IMR-90 (cell line): ENCODE measurements at regions not wholly inside any gene's neighbourhood (a gene's known extent, or its start where the extent isn't known, plus 50 kb on each side); places are given as distances from the start of the nearest gene placed in this dataset.

Source experiments
- ATAC-seq: fragments of 200-7000 bp; cut with Tn5 transposase; 2 replicates; pipeline ENCODE4 v1.9.1; 2020; ENCODE audit warnings: low read depth, mild to moderate bottlenecking, moderate library complexity
- BruUV-seq: library from RNA; stranded (reverse); fragments of 400-500 nt; replicated peaks from 2 replicates; lab custom pipeline; 2021; lab: Mats Ljungman, UMichigan
- CTCF ChIA-PET: fragments of 300-600 bp; formaldehyde crosslinking; extraction: SDS; loops from one replicate; lab custom pipeline; 2021; ENCODE audit warnings: antibody characterized with exemption; lab: Yijun Ruan, JAX
- POLR2A ChIA-PET: fragments of 300-600 bp; sonication (Branson Sonifier 250); formaldehyde crosslinking; loops from one replicate; lab custom pipeline; 2022; ENCODE audit warnings: antibody characterized with exemption; ENCODE audit not compliant: unreplicated experiment; lab: Charles Lee
- DNase-seq: peaks from one replicate; pipeline ENCODE4 v3.0.0; 2013
- H2AFZ ChIP-seq: replicated peaks from 2 replicates; pipeline ENCODE3; 2013; ENCODE audit warnings: low read length, mild to moderate bottlenecking; ENCODE audit not compliant: poor library complexity
- H2AK5ac ChIP-seq: 2 replicates; pipeline ENCODE4 v1.6.1; 2013; ENCODE audit warnings: low read depth, low read length, inconsistent platforms
- H2AK9ac ChIP-seq: replicated peaks from 2 replicates; pipeline ENCODE3; 2013; ENCODE audit warnings: mild to moderate bottlenecking, low read depth, low read length, moderate library complexity; ENCODE audit not compliant: poor library complexity
- H2BK120ac ChIP-seq: 2 replicates; pipeline ENCODE4 v1.6.1; 2013; ENCODE audit warnings: low read depth, low read length, inconsistent platforms
- H2BK15ac ChIP-seq: 3 replicates; pipeline ENCODE4 v1.6.1; 2013; ENCODE audit warnings: low read depth, low read length, inconsistent platforms
- H2BK20ac ChIP-seq: 2 replicates; pipeline ENCODE4 v1.6.1; 2013; ENCODE audit warnings: low read depth, mild to moderate bottlenecking, inconsistent platforms, low read length, moderate library complexity
- H2BK5ac ChIP-seq: 2 replicates; pipeline ENCODE4 v1.6.1; 2013; ENCODE audit warnings: mild to moderate bottlenecking, low read depth, low read length, inconsistent platforms; ENCODE audit not compliant: poor library complexity, severe bottlenecking
- H3K14ac ChIP-seq: replicated peaks from 2 replicates; pipeline ENCODE4 v1.6.1; 2013; ENCODE audit warnings: low read depth, low read length, inconsistent platforms
- H3K18ac ChIP-seq: 2 replicates; pipeline ENCODE4 v1.6.1; 2013; ENCODE audit warnings: low read depth, low read length, control low read depth
- H3K23ac ChIP-seq: 2 replicates; pipeline ENCODE4 v1.6.1; 2013; ENCODE audit warnings: low read depth, low read length, inconsistent platforms
- H3K27ac ChIP-seq: 2 replicates; pipeline ENCODE4 v1.5.1; 2013; ENCODE audit warnings: mild to moderate bottlenecking, control low read depth, low read length; ENCODE audit not compliant: insufficient read depth
- H3K27me3 ChIP-seq: 2 replicates; pipeline ENCODE4 v1.6.1; 2013; ENCODE audit warnings: low read length; ENCODE audit not compliant: control insufficient read depth, insufficient read depth
- H3K36me3 ChIP-seq: 2 replicates; pipeline ENCODE4 v1.6.1; 2013; ENCODE audit warnings: low read length, mixed read lengths; ENCODE audit not compliant: control insufficient read depth, insufficient read depth
- H3K4ac ChIP-seq: 2 replicates; pipeline ENCODE4 v1.6.1; 2013; ENCODE audit warnings: low read depth, low read length, inconsistent platforms
- H3K4me1 ChIP-seq: 2 replicates; pipeline ENCODE4 v1.6.1; 2013; ENCODE audit warnings: low read length, mixed read lengths; ENCODE audit not compliant: control insufficient read depth, insufficient read depth
- H3K4me2 ChIP-seq: 2 replicates; pipeline ENCODE4 v1.6.1; 2013; ENCODE audit warnings: low read depth, mild to moderate bottlenecking, control low read depth, low read length, moderate library complexity
- H3K4me3 ChIP-seq: 2 replicates; pipeline ENCODE4 v1.5.1; 2013; ENCODE audit warnings: low read depth, mild to moderate bottlenecking, control low read depth, low read length, moderate library complexity; ENCODE audit not compliant: insufficient read depth
- H3K56ac ChIP-seq: 2 replicates; pipeline ENCODE4 v1.6.1; 2013; ENCODE audit warnings: low read length, inconsistent platforms; ENCODE audit not compliant: insufficient read depth; ENCODE audit errors: extremely low read depth
- H3K79me1 ChIP-seq, 2 experiments: 2 replicates each; pipeline ENCODE4 v1.6.1; 2013; ENCODE audit warnings: low read length in 2 of 2, inconsistent platforms in 1 of 2, low read depth in 1 of 2
- H3K9ac ChIP-seq: 2 replicates; pipeline ENCODE4 v1.6.1; 2013; ENCODE audit warnings: low read depth, low read length, control low read depth
- H3K9me1 ChIP-seq: 2 replicates; pipeline ENCODE4 v1.6.1; 2013; ENCODE audit warnings: low read length, inconsistent platforms; ENCODE audit not compliant: insufficient read depth
- H3K9me3 ChIP-seq: 2 replicates; pipeline ENCODE4 v1.6.1; 2013; ENCODE audit warnings: low read length; ENCODE audit not compliant: control insufficient read depth, insufficient read depth
- H4K20me1 ChIP-seq: 2 replicates; pipeline ENCODE4 v1.6.1; 2013; ENCODE audit warnings: low read length, inconsistent platforms; ENCODE audit not compliant: insufficient read depth
- H4K5ac ChIP-seq: 2 replicates; pipeline ENCODE4 v1.6.1; 2013; ENCODE audit warnings: mild to moderate bottlenecking, low read depth, low read length, control low read depth
- H4K8ac ChIP-seq, 2 experiments: 2 replicates each; pipeline ENCODE4 v1.6.1; 2013; ENCODE audit warnings: low read depth in 2 of 2, low read length in 2 of 2, control low read depth in 1 of 2, inconsistent platforms in 1 of 2
- H4K91ac ChIP-seq: 2 replicates; pipeline ENCODE4 v1.6.1; 2013; ENCODE audit warnings: low read depth, low read length, inconsistent platforms; ENCODE audit not compliant: insufficient read depth
- BHLHE40 ChIP-seq: fragments of 150-350 bp; IDR thresholded peaks from 2 replicates; pipeline ENCODE4 v1.6.1; 2016; ENCODE audit warnings: mild to moderate bottlenecking, low read depth, low read length
- CEBPB ChIP-seq: IDR thresholded peaks from 2 replicates; pipeline ENCODE4 v1.6.1; 2012; ENCODE audit warnings: low read depth, low read length, improper control_type of control experiment
- CHD1 ChIP-seq: IDR thresholded peaks from 2 replicates; pipeline ENCODE4 v1.6.1; 2012; ENCODE audit warnings: low read depth, low read length, improper control_type of control experiment
- CTCF ChIP-seq: conservative IDR thresholded peaks from 2 replicates; pipeline ENCODE4 v1.5.1; 2012; ENCODE audit warnings: mild to moderate bottlenecking, low read depth, low read length, improper control_type of control experiment
- FOS ChIP-seq: fragments of 150-350 bp; IDR thresholded peaks from 2 replicates; pipeline ENCODE4 v1.6.1; 2016; ENCODE audit warnings: low read depth, low read length
- MAFK ChIP-seq: IDR thresholded peaks from 2 replicates; pipeline ENCODE4 v1.6.1; 2012; ENCODE audit warnings: low read depth, low read length, improper control_type of control experiment
- MAZ ChIP-seq: IDR thresholded peaks from 2 replicates; pipeline ENCODE4 v1.6.1; 2012; ENCODE audit warnings: low read depth, mild to moderate bottlenecking, low read length, improper control_type of control experiment, moderate library complexity, borderline replicate concordance
- MXI1 ChIP-seq: IDR thresholded peaks from 2 replicates; pipeline ENCODE4 v1.6.1; 2012; ENCODE audit warnings: low read depth, mild to moderate bottlenecking, low read length, moderate library complexity, borderline replicate concordance
- NFE2L2 ChIP-seq: fragments of 150-350 bp; IDR thresholded peaks from 2 replicates; pipeline ENCODE4 v1.6.1; 2016; ENCODE audit warnings: low read depth, mild to moderate bottlenecking, low read length
- POLR2A ChIP-seq: IDR thresholded peaks from 2 replicates; pipeline ENCODE4 v1.6.1; 2012; ENCODE audit warnings: mild to moderate bottlenecking, low read depth, low read length
- RAD21 ChIP-seq: IDR thresholded peaks from 2 replicates; pipeline ENCODE4 v1.6.1; 2012; ENCODE audit warnings: low read length, improper control_type of control experiment
- RCOR1 ChIP-seq: IDR thresholded peaks from 2 replicates; pipeline ENCODE4 v1.6.1; 2012; ENCODE audit warnings: mild to moderate bottlenecking, low read length, improper control_type of control experiment; ENCODE audit not compliant: insufficient replicate concordance
- RFX5 ChIP-seq: IDR thresholded peaks from 2 replicates; pipeline ENCODE4 v1.8.0; 2012; ENCODE audit warnings: low read depth, mild to moderate bottlenecking, low read length, moderate library complexity
- SMC3 ChIP-seq: fragments of 150-350 bp; IDR thresholded peaks from 2 replicates; pipeline ENCODE4 v1.6.1; 2016; ENCODE audit warnings: low read depth, mild to moderate bottlenecking, antibody characterized with exemption, low read length, moderate library complexity
- WGBS, 2 experiments: methylation state at CpG; one replicate each; pipeline versions ENCODE4 v1.1.5 to v1.1.7; 2013; ENCODE audit warnings: missing lambda C conversion rate in 2 of 2; ENCODE audit not compliant: insufficient read length in 1 of 2; ENCODE audit errors: extremely low coverage in 2 of 2; 5-methylcytosine and 5-hydroxymethylcytosine counted together
- dilution Hi-C: fragments of 300-500 bp; cut with HindIII; formaldehyde crosslinking; loops from one replicate; pipeline ENCODE4 v1.14.3; 2018; ENCODE audit warnings: low sequenced_read_pairs; ENCODE audit not compliant: unreplicated experiment
- in situ Hi-C: fragments of 300-500 bp; cut with MboI; formaldehyde crosslinking; loops from 3 replicates; pipeline ENCODE4 v1.14.3; 2019; ENCODE audit warnings: low sequenced_read_pairs, inconsistent platforms, mixed read lengths
- intact Hi-C: fragments of 100-400 bp; cut with micrococcal nuclease; formaldehyde crosslinking; loops from 2 replicates; pipeline ENCODE4 v1.10.0; 2022
- TF ChIP-seq, protein P1 (sequence below): fragments of 150-350 bp; IDR thresholded peaks from 2 replicates; pipeline ENCODE4 v1.6.1; 2017; ENCODE audit warnings: mild to moderate bottlenecking, antibody characterized with exemption, low read length, low read depth
- TF ChIP-seq, protein P2 (sequence below): fragments of 150-350 bp; IDR thresholded peaks from 2 replicates; pipeline ENCODE4 v1.6.1; 2016; ENCODE audit warnings: low read depth, mild to moderate bottlenecking, low read length, moderate library complexity, borderline replicate concordance

DNA sequence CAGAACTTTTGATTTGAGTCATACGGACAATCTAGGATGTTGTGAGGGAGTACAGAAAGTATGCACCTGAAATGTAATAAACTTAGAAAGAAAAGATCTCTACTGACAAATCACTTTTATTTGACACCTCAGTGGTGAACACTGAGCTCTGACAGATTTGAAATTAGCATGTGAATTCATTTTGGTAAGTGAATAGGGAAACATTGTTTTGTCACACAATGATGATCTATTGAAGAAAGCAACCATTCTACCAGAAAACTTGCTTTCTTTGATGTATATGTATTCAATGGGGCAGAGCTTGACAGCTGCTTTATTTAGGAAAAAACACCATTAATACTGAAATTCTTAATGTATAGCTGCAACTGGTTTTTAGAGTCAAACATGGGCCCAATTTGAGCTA lies 500.5 kb downstream of the CCDC85A start:
- no peak for TF ChIP-seq CTCF
- TF ChIP-seq POLR2A = no peak
- TF ChIP-seq RCOR1 = no peak
- TF ChIP-seq, protein P1, sequence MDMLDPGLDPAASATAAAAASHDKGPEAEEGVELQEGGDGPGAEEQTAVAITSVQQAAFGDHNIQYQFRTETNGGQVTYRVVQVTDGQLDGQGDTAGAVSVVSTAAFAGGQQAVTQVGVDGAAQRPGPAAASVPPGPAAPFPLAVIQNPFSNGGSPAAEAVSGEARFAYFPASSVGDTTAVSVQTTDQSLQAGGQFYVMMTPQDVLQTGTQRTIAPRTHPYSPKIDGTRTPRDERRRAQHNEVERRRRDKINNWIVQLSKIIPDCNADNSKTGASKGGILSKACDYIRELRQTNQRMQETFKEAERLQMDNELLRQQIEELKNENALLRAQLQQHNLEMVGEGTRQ = no peak
- TF ChIP-seq RAD21 = no peak
- TF ChIP-seq MXI1 = no peak
- TF ChIP-seq MAZ = no peak
- no peak for TF ChIP-seq CEBPB
- TF ChIP-seq BHLHE40 = no peak
- TF ChIP-seq NFE2L2 = no peak
- TF ChIP-seq SMC3 = no peak
- TF ChIP-seq, protein P2, sequence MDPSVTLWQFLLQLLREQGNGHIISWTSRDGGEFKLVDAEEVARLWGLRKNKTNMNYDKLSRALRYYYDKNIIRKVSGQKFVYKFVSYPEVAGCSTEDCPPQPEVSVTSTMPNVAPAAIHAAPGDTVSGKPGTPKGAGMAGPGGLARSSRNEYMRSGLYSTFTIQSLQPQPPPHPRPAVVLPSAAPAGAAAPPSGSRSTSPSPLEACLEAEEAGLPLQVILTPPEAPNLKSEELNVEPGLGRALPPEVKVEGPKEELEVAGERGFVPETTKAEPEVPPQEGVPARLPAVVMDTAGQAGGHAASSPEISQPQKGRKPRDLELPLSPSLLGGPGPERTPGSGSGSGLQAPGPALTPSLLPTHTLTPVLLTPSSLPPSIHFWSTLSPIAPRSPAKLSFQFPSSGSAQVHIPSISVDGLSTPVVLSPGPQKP = no peak
- no peak for TF ChIP-seq MAFK
- no peak for TF ChIP-seq CHD1
- TF ChIP-seq FOS = no peak
- no peak for TF ChIP-seq RFX5
- Histone ChIP-seq H3K56ac (no peak overlapping the region), H3K79me1 (no peaks in the 10 kb centered on the region), H3K27ac (no peak overlapping the region), H2AK5ac (no peak overlapping the region), H3K9ac (no peak overlapping the region), H3K36me3 (no peaks in the 10 kb centered on the region), H2BK120ac (no peak overlapping the region), H2BK15ac (no peak overlapping the region), H3K14ac (no peak overlapping the region), H3K9me3 (peaks cover 4% of the 10 kb centered on the region; the same call in 1 of the 2 replicates), H3K4me3 (no peak overlapping the region), H4K5ac (no peak overlapping the region), H2AK9ac (no peak overlapping the region), H3K18ac (no peak overlapping the region), H2BK20ac (no peak overlapping the region), H4K91ac (no peak overlapping the region), H3K9me1 (no peaks in the 10 kb centered on the region), H4K8ac (no peak overlapping the region), H3K4ac (no peak overlapping the region), H4K20me1 (no peaks in the 10 kb centered on the region), H3K4me1 (no peaks in the 10 kb centered on the region), H2BK5ac (no peak overlapping the region), H3K4me2 (no peak overlapping the region), H3K27me3 (no peaks in the 10 kb centered on the region), H3K23ac (no peak overlapping the region), H2AFZ (no peak overlapping the region)
- no peak for DNase-seq
- POLR2A ChIA-PET = no interaction called here
- dilution Hi-C loops = no loop called here
- CTCF ChIA-PET = no interaction called here
- intact Hi-C loops = no loop called here
- BruUV-seq = no TSS peak
- no CpG with 5 or more reads among the region's 1 CpG for WGBS, 2 experiments
- ATAC-seq = no peak
- in situ Hi-C loops = no loop called here
